GM23338 (cell line): ENCODE measurements at regions not wholly inside any gene's neighbourhood (a gene's known extent, or its start where the extent isn't known, plus 50 kb on each side); places are given as distances from the start of the nearest gene placed in this dataset.

Source experiments
- ATAC-seq: fragments of 200-7000 bp; cut with Tn5 transposase; 3 replicates; pipeline ENCODE4 v1.9.1; 2020
- DNase-seq: peaks from one replicate; pipeline ENCODE4 v3.0.0-alpha.2; 2015; ENCODE audit warnings: low spot score
- H2AFZ ChIP-seq: fragments of 200-600 bp; sonication (generic); 2 replicates; pipeline ENCODE4 v1.8.0; 2016; ENCODE audit warnings: antibody characterized with exemption, mild to moderate bottlenecking, moderate library complexity
- H3F3A ChIP-seq: fragments of 200-600 bp; sonication (generic); replicated peaks from 2 replicates; pipeline ENCODE4 v1.8.0; 2017; ENCODE audit warnings: antibody characterized with exemption, mixed run types, low read depth
- H3K27ac ChIP-seq: fragments of 200-600 bp; sonication (generic); 2 replicates; pipeline ENCODE4 v1.6.1; 2016; ENCODE audit warnings: low read depth
- H3K27me3 ChIP-seq: fragments of 200-600 bp; sonication (generic); 2 replicates; pipeline ENCODE4 v1.8.0; 2016; ENCODE audit warnings: mild to moderate bottlenecking, mixed run types, moderate library complexity; ENCODE audit not compliant: insufficient read depth
- H3K36me3 ChIP-seq: fragments of 200-600 bp; sonication (generic); 2 replicates; pipeline ENCODE4 v1.8.0; 2016; ENCODE audit warnings: mild to moderate bottlenecking; ENCODE audit not compliant: insufficient read depth
- H3K4me1 ChIP-seq: fragments of 200-600 bp; sonication (generic); 2 replicates; pipeline ENCODE4 v1.8.0; 2016; ENCODE audit warnings: mild to moderate bottlenecking, moderate library complexity; ENCODE audit not compliant: insufficient read depth
- H3K4me2 ChIP-seq: fragments of 200-600 bp; sonication (generic); 2 replicates; pipeline ENCODE4 v1.7.1; 2017; ENCODE audit warnings: mixed run types
- H3K4me3 ChIP-seq: fragments of 200-600 bp; sonication (generic); 2 replicates; pipeline ENCODE4 v1.6.1; 2016; ENCODE audit warnings: mixed run types
- H3K79me2 ChIP-seq: fragments of 200-600 bp; sonication (generic); replicated peaks from 2 replicates; pipeline ENCODE4 v1.8.0; 2017; ENCODE audit warnings: mild to moderate bottlenecking; ENCODE audit not compliant: insufficient read depth
- H3K9me2 ChIP-seq: fragments of 200-600 bp; sonication (generic); 2 replicates; pipeline ENCODE4 v1.8.0; 2017; ENCODE audit not compliant: insufficient read depth
- H4K20me1 ChIP-seq: fragments of 200-600 bp; sonication (generic); replicated peaks from 2 replicates; pipeline ENCODE4 v1.8.0; 2017; ENCODE audit warnings: mild to moderate bottlenecking; ENCODE audit not compliant: insufficient read depth
- H3K27ac Mint-ChIP-seq: 2 replicates; pipeline ENCODE4 v1.8.0; 2020; ENCODE audit warnings: inconsistent platforms, mild to moderate bottlenecking, moderate library complexity, mixed read lengths
- H3K27me3 Mint-ChIP-seq: 3 replicates; pipeline ENCODE4 v1.8.0; 2022; ENCODE audit warnings: low read depth, mild to moderate bottlenecking, moderate library complexity, mixed read lengths, inconsistent platforms; ENCODE audit not compliant: insufficient read depth, poor library complexity
- H3K36me3 Mint-ChIP-seq: 3 replicates; pipeline ENCODE4 v1.8.0; 2021; ENCODE audit warnings: low read depth, mild to moderate bottlenecking, inconsistent platforms, moderate library complexity, mixed read lengths
- H3K4me1 Mint-ChIP-seq: 3 replicates; pipeline ENCODE4 v1.8.0; 2020; ENCODE audit warnings: mild to moderate bottlenecking, inconsistent platforms, mixed read lengths
- H3K4me3 Mint-ChIP-seq: 3 replicates; pipeline ENCODE4 v1.8.0; 2021; ENCODE audit warnings: moderate library complexity, mild to moderate bottlenecking, inconsistent platforms, mixed read lengths
- H3K9me3 Mint-ChIP-seq: 3 replicates; pipeline ENCODE4 v1.8.0; 2020; ENCODE audit warnings: moderate library complexity, mild to moderate bottlenecking, inconsistent platforms, mixed read lengths
- CREB1 ChIP-seq: fragments of 250-450 bp; sonication (Bioruptor Pico); IDR thresholded peaks from 2 replicates; pipeline ENCODE4 v1.5.0; 2020; ENCODE audit warnings: low read depth, mild to moderate bottlenecking, moderate library complexity
- ETS1 ChIP-seq: IDR thresholded peaks from 2 replicates; pipeline ENCODE4 v1.6.1; 2016; ENCODE audit warnings: antibody characterized with exemption
- EZH2 ChIP-seq: fragments of 200-600 bp; sonication (generic); IDR thresholded peaks from one replicate; pipeline ENCODE4 v1.8.0; 2017; ENCODE audit warnings: antibody characterized with exemption, mild to moderate bottlenecking, low read depth; ENCODE audit not compliant: unreplicated experiment
- EZH2phosphoT487 ChIP-seq: fragments of 200-600 bp; sonication (generic); IDR thresholded peaks from one replicate; pipeline ENCODE4 v1.8.1; 2018; ENCODE audit warnings: antibody characterized with exemption; ENCODE audit not compliant: unreplicated experiment
- JUNB ChIP-seq: IDR thresholded peaks from one replicate; pipeline ENCODE4 v1.6.1; 2016; ENCODE audit warnings: antibody characterized with exemption; ENCODE audit not compliant: unreplicated experiment
- NANOG ChIP-seq: IDR thresholded peaks from 2 replicates; pipeline ENCODE4 v1.6.1; 2016; ENCODE audit warnings: antibody characterized with exemption, borderline replicate concordance
- POLR2AphosphoS5 ChIP-seq: IDR thresholded peaks from 2 replicates; pipeline ENCODE4 v1.6.1; 2016; ENCODE audit warnings: antibody characterized with exemption, low read depth
- REST ChIP-seq: IDR thresholded peaks from one replicate; pipeline ENCODE4 v1.6.1; 2018; ENCODE audit warnings: antibody characterized with exemption; ENCODE audit not compliant: unreplicated experiment
- STAT1 ChIP-seq: IDR thresholded peaks from one replicate; pipeline ENCODE4 v1.6.1; 2016; ENCODE audit warnings: antibody characterized with exemption; ENCODE audit not compliant: unreplicated experiment
- ZNF114 ChIP-seq: fragments of 250-450 bp; sonication (Bioruptor Pico); IDR thresholded peaks from 2 replicates; pipeline ENCODE4 v1.5.0; 2020; ENCODE audit warnings: mild to moderate bottlenecking, moderate library complexity
- ZNF331 ChIP-seq: fragments of 250-450 bp; sonication (Bioruptor Pico); IDR thresholded peaks from 2 replicates; pipeline ENCODE4 v1.5.0; 2020; ENCODE audit warnings: low read depth, mild to moderate bottlenecking, moderate library complexity
- TF ChIP-seq, protein P1 (sequence below): fragments of 250-450 bp; sonication (Bioruptor Pico); IDR thresholded peaks from 2 replicates; pipeline ENCODE4 v1.5.0; 2020; ENCODE audit warnings: mild to moderate bottlenecking, moderate library complexity
- TF ChIP-seq, protein P2 (sequence below), 2 experiments: fragments of 200-600 bp in 1 of 2; sonication (generic) in 1 of 2; conservative IDR thresholded peaks; 2 replicates each; pipeline versions ENCODE4 v1.5.1 to v1.6.1; 2016 to 2017; ENCODE audit warnings: antibody characterized with exemption in 2 of 2, low read depth in 2 of 2, mild to moderate bottlenecking in 2 of 2, moderate library complexity in 1 of 2

DNA sequence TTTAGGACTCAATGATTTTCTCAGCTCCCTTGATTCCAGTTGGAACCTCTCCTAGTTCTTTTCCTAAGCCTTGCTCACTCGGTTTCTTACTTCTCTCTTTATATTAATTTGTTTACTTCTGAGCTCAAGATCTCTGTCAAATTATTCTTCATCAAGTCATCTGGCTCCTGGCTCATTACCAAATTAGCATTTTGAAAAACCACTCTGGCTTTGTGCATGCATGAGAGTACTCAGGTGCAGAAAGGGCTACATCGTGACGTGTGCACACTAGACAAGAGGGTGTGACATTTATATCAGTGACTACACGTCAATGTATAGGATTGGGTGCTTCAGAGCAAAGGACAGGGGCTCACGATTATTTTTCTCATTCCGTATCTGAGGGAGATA is 645.7 kb upstream of the DPP6 start:
- Histone ChIP-seq H3K36me3 (peaks cover 3% of the 10 kb centered on the region; the same call in 1 of the 2 replicates), H3K79me2 (no peaks in the 10 kb centered on the region), H3K9me2 (no peaks in the 10 kb centered on the region), H2AFZ (no peak overlapping the region), H3F3A (no peaks in the 10 kb centered on the region), H3K27ac (no peak overlapping the region), H3K27me3 (no peaks in the 10 kb centered on the region), H3K4me3 (no peak overlapping the region), H3K4me1 (no peaks in the 10 kb centered on the region), H3K4me2 (no peak overlapping the region), H4K20me1 (no peaks in the 10 kb centered on the region)
- Mint-ChIP-seq H3K9me3 (peaks cover 98% of the 10 kb centered on the region), H3K27ac (no peak overlapping the region), H3K27me3 (peaks cover 2% of the 10 kb centered on the region), H3K4me1 (no peaks in the 10 kb centered on the region), H3K4me3 (no peak overlapping the region), H3K36me3 (peaks cover 55% of the 10 kb centered on the region)
- no peak for ATAC-seq
- TF ChIP-seq ZNF331, result no peak
- TF ChIP-seq, protein P1, sequence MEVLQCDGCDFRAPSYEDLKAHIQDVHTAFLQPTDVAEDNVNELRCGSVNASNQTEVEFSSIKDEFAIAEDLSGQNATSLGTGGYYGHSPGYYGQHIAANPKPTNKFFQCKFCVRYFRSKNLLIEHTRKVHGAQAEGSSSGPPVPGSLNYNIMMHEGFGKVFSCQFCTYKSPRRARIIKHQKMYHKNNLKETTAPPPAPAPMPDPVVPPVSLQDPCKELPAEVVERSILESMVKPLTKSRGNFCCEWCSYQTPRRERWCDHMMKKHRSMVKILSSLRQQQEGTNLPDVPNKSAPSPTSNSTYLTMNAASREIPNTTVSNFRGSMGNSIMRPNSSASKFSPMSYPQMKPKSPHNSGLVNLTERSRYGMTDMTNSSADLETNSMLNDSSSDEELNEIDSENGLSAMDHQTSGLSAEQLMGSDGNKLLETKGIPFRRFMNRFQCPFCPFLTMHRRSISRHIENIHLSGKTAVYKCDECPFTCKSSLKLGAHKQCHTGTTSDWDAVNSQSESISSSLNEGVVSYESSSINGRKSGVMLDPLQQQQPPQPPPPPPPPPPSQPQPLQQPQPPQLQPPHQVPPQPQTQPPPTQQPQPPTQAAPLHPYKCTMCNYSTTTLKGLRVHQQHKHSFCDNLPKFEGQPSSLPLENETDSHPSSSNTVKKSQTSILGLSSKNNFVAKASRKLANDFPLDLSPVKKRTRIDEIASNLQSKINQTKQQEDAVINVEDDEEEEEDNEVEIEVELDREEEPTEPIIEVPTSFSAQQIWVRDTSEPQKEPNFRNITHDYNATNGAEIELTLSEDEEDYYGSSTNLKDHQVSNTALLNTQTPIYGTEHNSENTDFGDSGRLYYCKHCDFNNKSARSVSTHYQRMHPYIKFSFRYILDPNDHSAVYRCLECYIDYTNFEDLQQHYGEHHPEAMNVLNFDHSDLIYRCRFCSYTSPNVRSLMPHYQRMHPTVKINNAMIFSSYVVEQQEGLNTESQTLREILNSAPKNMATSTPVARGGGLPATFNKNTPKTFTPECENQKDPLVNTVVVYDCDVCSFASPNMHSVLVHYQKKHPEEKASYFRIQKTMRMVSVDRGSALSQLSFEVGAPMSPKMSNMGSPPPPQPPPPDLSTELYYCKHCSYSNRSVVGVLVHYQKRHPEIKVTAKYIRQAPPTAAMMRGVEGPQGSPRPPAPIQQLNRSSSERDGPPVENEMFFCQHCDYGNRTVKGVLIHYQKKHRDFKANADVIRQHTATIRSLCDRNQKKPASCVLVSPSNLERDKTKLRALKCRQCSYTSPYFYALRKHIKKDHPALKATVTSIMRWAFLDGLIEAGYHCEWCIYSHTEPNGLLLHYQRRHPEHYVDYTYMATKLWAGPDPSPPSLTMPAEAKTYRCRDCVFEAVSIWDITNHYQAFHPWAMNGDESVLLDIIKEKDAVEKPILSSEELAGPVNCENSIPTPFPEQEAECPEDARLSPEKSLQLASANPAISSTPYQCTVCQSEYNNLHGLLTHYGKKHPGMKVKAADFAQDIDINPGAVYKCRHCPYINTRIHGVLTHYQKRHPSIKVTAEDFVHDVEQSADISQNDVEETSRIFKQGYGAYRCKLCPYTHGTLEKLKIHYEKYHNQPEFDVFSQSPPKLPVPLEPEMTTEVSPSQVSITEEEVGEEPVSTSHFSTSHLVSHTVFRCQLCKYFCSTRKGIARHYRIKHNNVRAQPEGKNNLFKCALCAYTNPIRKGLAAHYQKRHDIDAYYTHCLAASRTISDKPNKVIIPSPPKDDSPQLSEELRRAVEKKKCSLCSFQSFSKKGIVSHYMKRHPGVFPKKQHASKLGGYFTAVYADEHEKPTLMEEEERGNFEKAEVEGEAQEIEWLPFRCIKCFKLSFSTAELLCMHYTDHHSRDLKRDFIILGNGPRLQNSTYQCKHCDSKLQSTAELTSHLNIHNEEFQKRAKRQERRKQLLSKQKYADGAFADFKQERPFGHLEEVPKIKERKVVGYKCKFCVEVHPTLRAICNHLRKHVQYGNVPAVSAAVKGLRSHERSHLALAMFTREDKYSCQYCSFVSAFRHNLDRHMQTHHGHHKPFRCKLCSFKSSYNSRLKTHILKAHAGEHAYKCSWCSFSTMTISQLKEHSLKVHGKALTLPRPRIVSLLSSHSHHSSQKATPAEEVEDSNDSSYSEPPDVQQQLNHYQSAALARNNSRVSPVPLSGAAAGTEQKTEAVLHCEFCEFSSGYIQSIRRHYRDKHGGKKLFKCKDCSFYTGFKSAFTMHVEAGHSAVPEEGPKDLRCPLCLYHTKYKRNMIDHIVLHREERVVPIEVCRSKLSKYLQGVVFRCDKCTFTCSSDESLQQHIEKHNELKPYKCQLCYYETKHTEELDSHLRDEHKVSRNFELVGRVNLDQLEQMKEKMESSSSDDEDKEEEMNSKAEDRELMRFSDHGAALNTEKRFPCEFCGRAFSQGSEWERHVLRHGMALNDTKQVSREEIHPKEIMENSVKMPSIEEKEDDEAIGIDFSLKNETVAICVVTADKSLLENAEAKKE (CRISPR knock-in tag), result no peak
- no peak for TF ChIP-seq ZNF114 (CRISPR knock-in tag)
- TF ChIP-seq CREB1 (CRISPR knock-in tag), result no peak
- TF ChIP-seq REST, result no peak
- no peak for TF ChIP-seq EZH2phosphoT487
- TF ChIP-seq STAT1, result no peak
- TF ChIP-seq JUNB, result no peak
- no peak for TF ChIP-seq EZH2
- TF ChIP-seq POLR2AphosphoS5, result no peak
- no peak for TF ChIP-seq ETS1
- TF ChIP-seq NANOG, result no peak
- TF ChIP-seq, protein P2, sequence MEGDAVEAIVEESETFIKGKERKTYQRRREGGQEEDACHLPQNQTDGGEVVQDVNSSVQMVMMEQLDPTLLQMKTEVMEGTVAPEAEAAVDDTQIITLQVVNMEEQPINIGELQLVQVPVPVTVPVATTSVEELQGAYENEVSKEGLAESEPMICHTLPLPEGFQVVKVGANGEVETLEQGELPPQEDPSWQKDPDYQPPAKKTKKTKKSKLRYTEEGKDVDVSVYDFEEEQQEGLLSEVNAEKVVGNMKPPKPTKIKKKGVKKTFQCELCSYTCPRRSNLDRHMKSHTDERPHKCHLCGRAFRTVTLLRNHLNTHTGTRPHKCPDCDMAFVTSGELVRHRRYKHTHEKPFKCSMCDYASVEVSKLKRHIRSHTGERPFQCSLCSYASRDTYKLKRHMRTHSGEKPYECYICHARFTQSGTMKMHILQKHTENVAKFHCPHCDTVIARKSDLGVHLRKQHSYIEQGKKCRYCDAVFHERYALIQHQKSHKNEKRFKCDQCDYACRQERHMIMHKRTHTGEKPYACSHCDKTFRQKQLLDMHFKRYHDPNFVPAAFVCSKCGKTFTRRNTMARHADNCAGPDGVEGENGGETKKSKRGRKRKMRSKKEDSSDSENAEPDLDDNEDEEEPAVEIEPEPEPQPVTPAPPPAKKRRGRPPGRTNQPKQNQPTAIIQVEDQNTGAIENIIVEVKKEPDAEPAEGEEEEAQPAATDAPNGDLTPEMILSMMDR (conservative IDR thresholded peaks at IDR 0.05; ENCODE audit: low read depth in 2 of 2), result no peak
- DNase-seq, result no peak
